ENCODE measurements at regions not wholly inside any gene's neighbourhood (a gene's known extent, or its start where the extent isn't known, plus 50 kb on each side); places are given as distances from the start of the nearest gene placed in this dataset.
"Not testable (repeated sequence)": the region's sequence is repeated elsewhere in the genome, so short reads cannot be mapped to it uniquely, and the experiment has no call there.

- DNase-seq (ENCODE audit: low read depth), result no peak
- H3K4me3 ChIP-seq (ENCODE audit: low read length), result no peak overlapping the region
- TF ChIP-seq CTCF (conservative IDR thresholded peaks at IDR 0.05; ENCODE audit: low read length), result no peak
Observed at GRCh38 chr2:234372506-234372905, 124.4 kb downstream of the ARL4C start.

GRCh38 chr2:234368861-234369261 lies 128.0 kb downstream of the ARL4C start:
- H3K4me3 ChIP-seq (ENCODE audit: low read length), result no peak overlapping the region
- peak; percentile 17 for DNase-seq (ENCODE audit: low read depth)
- no peak for TF ChIP-seq CTCF (conservative IDR thresholded peaks at IDR 0.05; ENCODE audit: low read length)

- H3K4me3 ChIP-seq (ENCODE audit: low read length), result no peak overlapping the region
- peak; percentile 52 for DNase-seq (ENCODE audit: low read depth)
- TF ChIP-seq CTCF (conservative IDR thresholded peaks at IDR 0.05; ENCODE audit: low read length), result no peak
Observed at GRCh38 chr2:234366891-234367290, 130.0 kb downstream of the ARL4C start.

GRCh38 chr2:234364661-234365060 lies 132.2 kb downstream of the ARL4C start:
- H3K4me3 ChIP-seq (ENCODE audit: low read length), result no peak overlapping the region
- no peak for TF ChIP-seq CTCF (conservative IDR thresholded peaks at IDR 0.05; ENCODE audit: low read length)
- no peak for DNase-seq (ENCODE audit: low read depth)

- DNase-seq (ENCODE audit: low read depth), result no peak
- H3K4me3 ChIP-seq (ENCODE audit: low read length), result no peak overlapping the region
- TF ChIP-seq CTCF (conservative IDR thresholded peaks at IDR 0.05; ENCODE audit: low read length), result no peak
Observed at GRCh38 chr2:234363647-234364294, 133.1 kb downstream of the ARL4C start.

- no peak for TF ChIP-seq CTCF (conservative IDR thresholded peaks at IDR 0.05; ENCODE audit: low read length)
- H3K4me3 ChIP-seq (ENCODE audit: low read length), result no peak overlapping the region
- DNase-seq (ENCODE audit: low read depth), result peak; percentile 70
Observed at GRCh38 chr2:234363011-234363487, 133.8 kb downstream of the ARL4C start.

- not testable (repeated sequence) for H3K4me3 ChIP-seq (ENCODE audit: low read length)
- DNase-seq (ENCODE audit: low read depth), result peak; percentile 17
Observed at GRCh38 chr2:234360313-234360975, 136.4 kb downstream of the ARL4C start.

Data from AG10803 (cell line).